Cardiac muscle cell (in vitro differentiated cells and primary cell): ENCODE measurements at regions not wholly inside any gene's neighbourhood (a gene's known extent, or its start where the extent isn't known, plus 50 kb on each side); places are given as distances from the start of the nearest gene placed in this dataset.
A peak's percentile ranks its signal among the peaks of the same experiment; 100 is the strongest.

Source experiments
- DNase-seq, 2 donors: peaks; one replicate each; pipeline versions ENCODE4 v3.0.0 to v3.0.0-alpha.2; 2010 to 2017; ENCODE audit warnings: low read depth in 1 of 2, low spot score in 1 of 2
- H3K27ac ChIP-seq: fragments of 200-600 bp; sonication (generic); 2 replicates; pipeline ENCODE4 v1.5.1; 2016
- H3K27me3 ChIP-seq: fragments of 200-600 bp; sonication (generic); 2 replicates; pipeline ENCODE4 v1.6.0; 2016; ENCODE audit warnings: control low read depth
- H3K36me3 ChIP-seq: fragments of 200-600 bp; sonication (generic); 2 replicates; pipeline ENCODE4 v1.5.1; 2016; ENCODE audit warnings: control low read depth
- H3K4me1 ChIP-seq: fragments of 200-600 bp; sonication (generic); 2 replicates; pipeline ENCODE4 v1.8.1; 2017; ENCODE audit warnings: low read depth, mild to moderate bottlenecking, mixed run types
- H3K4me3 ChIP-seq: fragments of 200-600 bp; sonication (generic); 2 replicates; pipeline ENCODE4 v1.5.1; 2016; ENCODE audit warnings: mild to moderate bottlenecking
- H3K9me3 ChIP-seq: fragments of 200-600 bp; sonication (generic); 2 replicates; pipeline ENCODE4 v1.5.1; 2017; ENCODE audit warnings: low read depth, mild to moderate bottlenecking, control low read depth
- TF ChIP-seq, protein P1 (sequence below): IDR thresholded peaks from 2 replicates; pipeline ENCODE4 v1.5.1; 2012; ENCODE audit warnings: low read depth, mild to moderate bottlenecking, low read length

DNA sequence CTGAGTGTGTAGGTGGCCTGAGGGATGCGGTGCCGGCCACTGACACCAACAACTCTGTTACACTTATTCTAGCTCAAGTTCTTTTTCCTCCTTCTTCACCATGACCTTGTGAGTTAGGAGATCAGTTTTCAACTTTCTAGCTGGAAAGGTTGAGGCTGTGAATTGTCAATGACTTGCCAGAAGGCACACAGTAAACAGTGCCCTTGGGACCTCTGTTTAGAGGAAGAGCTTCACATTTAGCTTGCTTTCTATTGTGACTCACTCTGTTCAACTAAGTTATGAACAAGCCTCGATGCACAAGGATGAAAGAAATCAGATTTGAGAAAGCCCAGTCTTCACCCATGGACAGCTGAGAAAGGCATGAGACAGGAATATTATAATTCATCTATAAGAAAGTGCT, 455.6 kb downstream of the MAFB start:
- TF ChIP-seq, protein P1, sequence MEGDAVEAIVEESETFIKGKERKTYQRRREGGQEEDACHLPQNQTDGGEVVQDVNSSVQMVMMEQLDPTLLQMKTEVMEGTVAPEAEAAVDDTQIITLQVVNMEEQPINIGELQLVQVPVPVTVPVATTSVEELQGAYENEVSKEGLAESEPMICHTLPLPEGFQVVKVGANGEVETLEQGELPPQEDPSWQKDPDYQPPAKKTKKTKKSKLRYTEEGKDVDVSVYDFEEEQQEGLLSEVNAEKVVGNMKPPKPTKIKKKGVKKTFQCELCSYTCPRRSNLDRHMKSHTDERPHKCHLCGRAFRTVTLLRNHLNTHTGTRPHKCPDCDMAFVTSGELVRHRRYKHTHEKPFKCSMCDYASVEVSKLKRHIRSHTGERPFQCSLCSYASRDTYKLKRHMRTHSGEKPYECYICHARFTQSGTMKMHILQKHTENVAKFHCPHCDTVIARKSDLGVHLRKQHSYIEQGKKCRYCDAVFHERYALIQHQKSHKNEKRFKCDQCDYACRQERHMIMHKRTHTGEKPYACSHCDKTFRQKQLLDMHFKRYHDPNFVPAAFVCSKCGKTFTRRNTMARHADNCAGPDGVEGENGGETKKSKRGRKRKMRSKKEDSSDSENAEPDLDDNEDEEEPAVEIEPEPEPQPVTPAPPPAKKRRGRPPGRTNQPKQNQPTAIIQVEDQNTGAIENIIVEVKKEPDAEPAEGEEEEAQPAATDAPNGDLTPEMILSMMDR: no peak
- Histone ChIP-seq H3K27ac (no peak overlapping the region), H3K4me1 (no peaks in the 10 kb centered on the region), H3K27me3 (no peaks in the 10 kb centered on the region), H3K4me3 (no peak overlapping the region), H3K9me3 (no peaks in the 10 kb centered on the region), H3K36me3 (no peaks in the 10 kb centered on the region)
- DNase-seq: no peak

DNA sequence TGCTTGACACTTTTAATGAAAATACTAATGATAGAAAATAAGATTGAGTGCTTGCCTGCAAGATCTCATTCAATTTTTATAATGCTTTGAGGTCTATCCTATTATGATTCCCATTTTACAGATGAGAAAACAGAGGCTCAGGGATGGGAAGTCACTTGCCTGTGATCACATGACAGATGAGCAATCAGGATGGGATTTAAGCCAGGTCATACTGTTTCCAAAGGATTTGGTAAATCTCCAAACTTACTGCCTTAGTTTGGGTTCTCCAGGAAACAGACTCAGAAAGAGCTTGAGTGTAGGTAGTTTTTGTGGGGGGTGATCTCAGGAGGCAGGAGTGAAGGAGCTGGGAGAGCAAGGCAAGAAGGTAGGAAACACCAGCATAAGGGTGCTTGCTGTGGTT, 456.3 kb downstream of the MAFB start:
- no peak overlapping the region for H3K27ac ChIP-seq
- H3K27me3 ChIP-seq: no peaks in the 10 kb centered on the region
- H3K9me3 ChIP-seq: no peaks in the 10 kb centered on the region
- no peaks in the 10 kb centered on the region for H3K36me3 ChIP-seq
- H3K4me1 ChIP-seq: no peaks in the 10 kb centered on the region
- no peak for DNase-seq
- H3K4me3 ChIP-seq: no peak overlapping the region
- TF ChIP-seq, protein P1: no peak

DNA sequence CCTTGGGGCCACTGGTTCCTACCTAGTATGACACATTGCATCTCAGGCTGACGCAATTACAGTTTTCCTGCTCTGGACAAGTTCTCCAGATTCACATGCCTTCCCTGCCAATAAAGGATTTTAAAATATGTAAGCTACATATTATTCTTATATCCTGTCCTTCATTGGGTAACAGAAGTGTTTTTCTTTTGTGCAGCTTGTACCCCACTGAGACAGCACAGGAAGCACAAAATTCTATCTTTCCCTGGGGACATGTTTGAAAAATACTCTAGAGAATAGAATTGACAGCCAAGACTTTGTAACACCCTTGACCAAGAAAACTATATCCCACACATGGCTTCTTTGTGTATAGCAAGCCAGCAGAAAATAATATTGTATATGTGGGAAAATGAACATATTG, 456.8 kb downstream of the MAFB start:
- no peaks in the 10 kb centered on the region for H3K27me3 ChIP-seq
- H3K27ac ChIP-seq: no peak overlapping the region
- no peaks in the 10 kb centered on the region for H3K36me3 ChIP-seq
- no peaks in the 10 kb centered on the region for H3K4me1 ChIP-seq
- H3K9me3 ChIP-seq: no peaks in the 10 kb centered on the region
- peak in 1 of 2 donors; percentile 13 for DNase-seq
- H3K4me3 ChIP-seq: no peak overlapping the region
- TF ChIP-seq, protein P1: no peak

DNA sequence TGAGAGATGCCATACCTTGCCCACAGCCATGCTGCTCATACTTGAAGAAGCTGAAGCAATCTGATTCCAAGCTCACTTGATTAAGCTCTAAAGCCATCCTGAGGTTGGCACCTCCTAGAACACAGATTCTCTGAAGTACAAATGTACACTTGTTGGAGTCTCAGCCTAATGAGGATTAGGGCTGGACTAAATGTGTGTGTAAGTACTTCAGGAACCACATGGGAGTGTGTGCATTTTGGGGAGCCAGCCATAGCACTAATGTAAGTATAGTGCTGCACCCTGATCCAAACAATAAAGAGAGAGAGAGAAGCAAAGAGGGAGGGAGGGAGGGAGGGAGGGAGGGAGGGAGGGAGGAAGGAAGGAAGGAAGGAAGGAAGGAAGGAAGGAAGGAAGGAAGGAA, 458.6 kb downstream of the MAFB start:
- TF ChIP-seq, protein P1: no peak
- H3K27ac ChIP-seq: no peak overlapping the region
- H3K4me3 ChIP-seq: no peak overlapping the region
- no peaks in the 10 kb centered on the region for H3K27me3 ChIP-seq
- no peak for DNase-seq
- H3K36me3 ChIP-seq: no peaks in the 10 kb centered on the region
- H3K4me1 ChIP-seq: no peaks in the 10 kb centered on the region
- no peaks in the 10 kb centered on the region for H3K9me3 ChIP-seq

DNA sequence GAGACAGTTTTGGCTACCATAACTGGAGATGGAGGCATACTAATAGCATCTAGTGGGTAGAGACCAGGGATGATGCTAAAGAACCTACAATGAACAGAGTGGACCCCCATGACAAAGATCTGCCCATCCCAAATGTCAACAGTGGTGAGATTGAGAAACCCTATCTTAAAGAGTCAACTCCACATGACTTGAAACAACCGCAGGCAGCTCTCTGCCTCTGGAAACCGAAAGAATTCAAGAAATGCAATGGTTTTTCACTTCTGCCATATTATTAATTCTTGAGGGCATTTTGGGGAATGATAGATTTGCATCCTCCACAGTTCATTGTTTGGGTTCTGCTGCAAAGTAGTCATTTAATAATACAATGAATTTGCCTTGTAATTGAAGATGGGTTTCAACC, 463.4 kb downstream of the MAFB start:
- H3K36me3 ChIP-seq: no peaks in the 10 kb centered on the region
- H3K4me3 ChIP-seq: no peak overlapping the region
- no peaks in the 10 kb centered on the region for H3K4me1 ChIP-seq
- no peak overlapping the region for H3K27ac ChIP-seq
- H3K9me3 ChIP-seq: no peaks in the 10 kb centered on the region
- no peak for DNase-seq
- TF ChIP-seq, protein P1: no peak
- H3K27me3 ChIP-seq: no peaks in the 10 kb centered on the region

DNA sequence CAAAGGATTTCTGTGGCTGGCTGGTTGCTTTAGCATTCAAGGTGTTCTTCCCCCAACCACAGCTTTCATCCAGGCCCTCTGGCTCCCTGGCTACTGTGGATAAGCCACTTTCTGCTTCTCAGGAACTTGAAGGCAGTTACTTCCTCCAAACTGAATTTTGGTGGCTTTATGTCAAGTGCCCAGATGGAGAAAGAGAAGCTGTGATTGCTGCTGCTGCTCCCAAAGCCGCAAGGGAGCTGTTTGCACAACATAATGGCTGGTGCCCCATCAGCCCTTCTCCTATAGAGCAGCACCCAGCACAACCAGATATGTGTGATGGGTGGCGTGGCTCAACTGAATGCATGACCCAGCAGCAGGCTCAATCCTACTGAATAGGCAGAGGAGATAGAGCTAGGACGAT, 465.2 kb downstream of the MAFB start:
- TF ChIP-seq, protein P1: no peak
- Histone ChIP-seq H3K36me3 (no peaks in the 10 kb centered on the region), H3K27ac (no peak overlapping the region), H3K4me3 (no peak overlapping the region), H3K4me1 (no peaks in the 10 kb centered on the region), H3K9me3 (no peaks in the 10 kb centered on the region), H3K27me3 (no peaks in the 10 kb centered on the region)
- no peak for DNase-seq
